NCI-H2227 (cell line): ENCODE measurements at regions not wholly inside any gene's neighbourhood (a gene's known extent, or its start where the extent isn't known, plus 50 kb on each side); places are given as distances from the start of the nearest gene placed in this dataset.
"Not testable (repeated sequence)": the region's sequence is repeated elsewhere in the genome, so short reads cannot be mapped to it uniquely, and the experiment has no call there.

Experiments
- DNase-seq: peaks from one replicate; lab custom pipeline; 2025; ENCODE audit not compliant: unreplicated experiment; lab: John Stamatoyannopoulos, UW

GRCh38 chr1:90314533-90314932 is 319.6 kb downstream of the ZNF326 start:
- DNase-seq = no peak

- DNase-seq = no peak
Measured at GRCh38 chr1:90313778-90314177, 318.9 kb downstream of the ZNF326 start.

DNA sequence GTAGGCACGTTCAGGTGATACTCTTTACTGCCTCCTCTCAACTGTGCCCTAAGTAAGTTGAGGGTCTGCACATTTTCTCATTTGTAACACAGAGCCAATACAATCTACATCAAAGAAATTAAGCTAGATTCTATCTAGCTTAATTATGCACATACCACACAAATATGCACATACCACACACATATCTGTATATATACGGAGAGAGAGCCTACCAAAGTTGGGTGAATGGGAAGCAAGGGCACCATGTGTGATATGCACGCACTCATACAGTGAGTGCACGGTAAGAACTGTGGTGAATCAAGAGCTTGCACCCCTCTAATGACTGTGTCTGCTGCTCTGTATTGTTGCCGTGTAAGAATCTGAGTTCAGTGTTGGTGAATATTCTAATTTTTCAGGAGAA is 314.9 kb downstream of the ZNF326 start:
- DNase-seq = no peak

- DNase-seq = no peak
Measured at GRCh38 chr1:90308421-90308820, 313.5 kb downstream of the ZNF326 start.

- no peak for DNase-seq
Measured at GRCh38 chr1:90305577-90305976, 310.7 kb downstream of the ZNF326 start.

DNA sequence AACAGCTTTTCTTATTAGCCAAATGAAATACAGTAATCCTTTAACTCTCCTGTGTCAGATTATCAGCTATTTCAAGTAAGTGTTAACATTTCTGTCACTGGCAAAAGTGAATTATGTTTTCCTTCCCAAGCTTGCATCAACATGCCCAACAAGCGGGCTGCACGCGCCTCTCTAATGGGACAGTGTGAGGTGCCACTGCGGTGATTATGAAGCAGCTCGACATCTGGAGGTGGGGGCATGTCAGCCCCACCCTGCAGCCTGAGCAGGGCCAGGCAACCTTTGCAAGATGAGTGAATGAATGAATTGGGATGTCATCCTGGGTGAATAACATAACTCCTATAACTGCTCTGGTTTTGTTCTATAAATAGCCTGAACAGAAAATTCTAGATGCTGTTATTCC is 301.4 kb downstream of the ZNF326 start:
- no peak for DNase-seq

- no peak for DNase-seq
Measured at GRCh38 chr1:90295534-90295933, 300.6 kb downstream of the ZNF326 start.

DNA sequence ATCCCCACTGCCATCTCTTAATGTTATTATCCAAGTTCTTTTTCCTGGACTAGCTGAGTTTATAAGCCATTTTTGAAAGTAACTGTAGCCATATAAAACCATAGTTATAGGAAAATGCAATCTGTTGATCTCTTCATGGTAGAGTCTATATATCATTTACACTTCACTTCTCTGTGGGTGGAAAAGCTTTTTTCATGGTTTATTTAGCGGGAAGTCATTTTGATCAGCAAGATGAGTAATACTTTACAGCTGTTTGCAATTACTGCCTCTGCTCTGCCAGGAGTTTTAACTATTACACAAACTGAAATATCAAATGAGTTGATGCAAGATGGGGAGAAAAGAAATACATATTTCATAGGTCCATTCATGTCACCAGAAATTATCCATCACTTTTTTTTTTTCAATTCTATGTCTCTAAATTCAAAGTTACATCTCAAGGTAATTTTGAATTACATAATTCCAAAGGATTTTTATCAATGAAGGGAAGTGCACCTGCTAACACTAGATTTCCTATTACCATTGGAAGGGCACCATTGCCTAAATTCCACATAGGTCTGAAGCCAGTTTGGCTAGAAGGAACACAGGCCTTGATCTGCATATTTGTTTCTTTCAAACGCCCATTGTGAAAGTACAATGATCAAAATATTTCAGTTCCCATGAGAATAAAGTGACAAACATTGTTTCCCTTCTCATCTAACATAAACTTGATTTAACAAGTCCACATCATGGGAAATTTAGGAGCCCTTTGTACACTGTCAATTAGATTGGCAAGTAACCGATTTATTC is 296.7 kb downstream of the ZNF326 start:
- DNase-seq = no peak

GRCh38 chr1:90282811-90283210 is 287.9 kb downstream of the ZNF326 start:
- no peak for DNase-seq

DNA sequence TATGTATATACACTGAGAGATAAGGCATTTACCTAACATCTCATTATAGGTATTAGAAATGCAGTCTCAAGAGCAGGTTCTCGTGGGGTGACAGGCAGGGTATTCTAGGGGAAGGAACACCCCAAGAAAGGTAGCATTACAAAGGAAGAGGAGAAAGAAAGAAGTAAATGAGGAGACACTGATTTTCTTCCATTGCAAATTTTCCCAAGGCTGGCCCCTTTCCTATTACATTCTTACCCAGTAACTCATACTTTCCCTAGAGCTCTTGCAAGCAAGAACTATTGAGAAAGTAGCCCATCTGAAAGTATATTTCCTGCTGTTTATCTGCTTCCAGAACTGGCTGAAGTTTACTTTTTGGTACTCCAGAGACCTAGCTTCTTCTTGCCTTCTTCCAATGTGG is 287.0 kb downstream of the ZNF326 start:
- not testable (repeated sequence) for DNase-seq

DNA sequence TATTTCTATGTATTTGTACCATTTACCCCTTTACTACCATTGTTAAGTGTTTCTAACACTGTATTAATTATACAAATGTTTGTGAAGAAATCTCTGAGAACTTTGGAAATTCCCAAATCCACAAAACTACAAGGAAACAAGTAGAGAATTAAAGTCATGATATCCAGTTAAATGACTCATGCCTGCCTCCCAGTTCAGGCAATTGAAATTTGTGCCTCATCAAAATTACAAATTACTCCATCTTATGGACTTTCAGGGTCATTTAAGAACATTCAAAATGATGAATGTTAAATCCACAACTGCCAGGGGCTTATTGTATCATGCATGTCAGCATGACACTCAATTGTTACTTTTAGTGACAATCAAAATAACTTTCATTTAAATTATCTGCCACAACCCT is 282.4 kb downstream of the ZNF326 start:
- DNase-seq = no peak

DNA sequence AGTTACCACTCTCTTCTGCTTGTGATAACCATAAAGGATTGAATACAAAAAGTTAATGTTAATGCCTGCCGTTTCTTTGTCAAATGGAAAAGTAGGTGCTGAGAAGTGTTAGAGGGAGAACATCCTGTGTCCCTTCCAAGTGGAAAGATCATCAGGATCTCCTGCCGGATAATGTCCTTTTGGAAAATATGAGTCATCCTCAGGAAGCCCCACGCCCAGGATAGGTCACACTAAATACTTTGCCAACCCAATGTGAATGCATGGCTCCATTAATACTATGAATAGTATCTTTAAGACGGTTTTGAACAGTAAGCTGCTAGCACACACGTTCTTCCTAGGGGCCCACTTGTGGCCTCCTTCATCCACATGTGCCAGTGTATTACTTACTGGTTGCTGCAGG is 279.5 kb downstream of the ZNF326 start:
- DNase-seq = no peak

GRCh38 chr1:90273241-90273774 is 278.4 kb downstream of the ZNF326 start:
- peak; percentile 43 for DNase-seq

GRCh38 chr1:90262791-90263190 is 267.9 kb downstream of the ZNF326 start:
- no peak for DNase-seq

DNA sequence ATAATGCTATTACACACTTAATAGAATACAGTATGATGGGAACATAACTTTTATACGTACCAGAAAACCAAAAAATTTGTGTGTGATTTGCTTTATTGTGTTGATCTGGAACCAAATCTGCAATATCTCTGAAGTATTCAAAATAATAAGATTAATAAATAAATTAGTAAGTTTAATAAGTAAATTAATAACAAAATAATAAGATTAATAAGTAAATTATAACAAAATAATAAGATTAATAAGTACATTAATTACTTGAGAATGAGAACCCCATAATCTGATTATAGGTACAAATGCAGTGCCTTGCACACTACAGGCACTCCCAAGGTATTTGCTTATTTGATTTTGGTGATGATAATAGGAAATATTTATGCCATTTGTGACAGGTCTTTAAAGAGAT is 267.4 kb downstream of the ZNF326 start:
- no peak for DNase-seq

DNA sequence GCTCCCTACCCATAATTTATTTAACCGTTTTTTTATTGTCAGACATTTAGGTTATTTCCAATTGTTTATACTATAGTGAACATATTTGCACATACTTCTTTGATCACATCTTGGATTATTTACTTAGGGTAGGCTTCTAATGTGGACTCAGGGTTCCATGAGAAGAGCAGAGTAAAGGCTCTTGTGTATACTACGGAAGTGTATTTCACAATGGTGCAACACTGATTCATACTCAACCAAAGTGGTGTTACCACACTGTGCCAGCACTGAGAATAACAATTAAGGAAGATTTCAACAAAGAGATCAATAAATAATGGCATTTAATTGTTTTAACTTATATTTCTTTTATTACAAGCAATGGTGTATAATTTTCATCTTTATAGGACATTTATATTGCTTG is 251.2 kb downstream of the ZNF326 start:
- DNase-seq = no peak

DNA sequence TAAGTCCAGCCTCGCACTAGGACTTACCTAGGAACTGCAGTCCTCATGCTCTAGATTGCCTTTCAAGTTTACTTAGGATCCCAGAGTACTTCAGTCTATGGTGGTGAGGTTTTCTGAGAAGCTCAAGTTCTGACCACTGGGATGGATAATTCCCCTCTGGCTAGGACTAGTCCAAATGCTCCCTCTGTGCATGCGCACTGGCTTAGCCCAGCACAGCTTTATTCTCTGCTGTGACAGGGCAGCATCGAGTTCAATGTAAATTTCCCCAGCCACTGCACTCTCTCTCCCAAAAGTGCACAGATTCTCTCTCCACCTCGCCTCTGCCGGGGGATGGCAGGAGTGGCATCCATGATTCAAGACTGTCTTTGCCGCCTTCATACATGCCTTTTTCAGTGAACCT is 241.6 kb downstream of the ZNF326 start:
- no peak for DNase-seq

DNA sequence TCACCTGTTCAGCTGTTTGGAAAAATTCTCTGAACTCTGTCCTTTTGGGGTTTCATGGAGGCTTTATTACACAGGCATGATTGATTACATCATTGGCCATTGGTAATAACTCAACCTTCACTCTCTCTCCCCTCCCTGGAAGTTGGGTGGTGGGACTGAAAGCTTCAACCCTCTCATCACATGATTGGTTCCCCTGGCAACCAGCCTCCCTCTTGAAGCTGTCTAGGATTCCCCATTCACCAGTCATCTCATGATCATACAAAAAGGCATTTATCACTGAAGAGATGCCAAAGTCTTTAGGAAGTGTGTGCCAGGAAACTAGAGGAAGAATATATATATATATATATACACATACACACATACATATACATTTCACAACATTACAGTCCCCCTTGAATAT is 228.5 kb downstream of the ZNF326 start:
- no peak for DNase-seq

GRCh38 chr1:90220941-90221693 is 226.2 kb downstream of the ZNF326 start:
- DNase-seq = no peak

GRCh38 chr1:90220496-90220895 is 225.6 kb downstream of the ZNF326 start:
- DNase-seq = no peak

GRCh38 chr1:90219166-90219871 is 224.4 kb downstream of the ZNF326 start:
- not testable (repeated sequence) for DNase-seq
